ENCODE measurements at regions not wholly inside any gene's neighbourhood (a gene's known extent, or its start where the extent isn't known, plus 50 kb on each side); places are given as distances from the start of the nearest gene placed in this dataset.

DNA sequence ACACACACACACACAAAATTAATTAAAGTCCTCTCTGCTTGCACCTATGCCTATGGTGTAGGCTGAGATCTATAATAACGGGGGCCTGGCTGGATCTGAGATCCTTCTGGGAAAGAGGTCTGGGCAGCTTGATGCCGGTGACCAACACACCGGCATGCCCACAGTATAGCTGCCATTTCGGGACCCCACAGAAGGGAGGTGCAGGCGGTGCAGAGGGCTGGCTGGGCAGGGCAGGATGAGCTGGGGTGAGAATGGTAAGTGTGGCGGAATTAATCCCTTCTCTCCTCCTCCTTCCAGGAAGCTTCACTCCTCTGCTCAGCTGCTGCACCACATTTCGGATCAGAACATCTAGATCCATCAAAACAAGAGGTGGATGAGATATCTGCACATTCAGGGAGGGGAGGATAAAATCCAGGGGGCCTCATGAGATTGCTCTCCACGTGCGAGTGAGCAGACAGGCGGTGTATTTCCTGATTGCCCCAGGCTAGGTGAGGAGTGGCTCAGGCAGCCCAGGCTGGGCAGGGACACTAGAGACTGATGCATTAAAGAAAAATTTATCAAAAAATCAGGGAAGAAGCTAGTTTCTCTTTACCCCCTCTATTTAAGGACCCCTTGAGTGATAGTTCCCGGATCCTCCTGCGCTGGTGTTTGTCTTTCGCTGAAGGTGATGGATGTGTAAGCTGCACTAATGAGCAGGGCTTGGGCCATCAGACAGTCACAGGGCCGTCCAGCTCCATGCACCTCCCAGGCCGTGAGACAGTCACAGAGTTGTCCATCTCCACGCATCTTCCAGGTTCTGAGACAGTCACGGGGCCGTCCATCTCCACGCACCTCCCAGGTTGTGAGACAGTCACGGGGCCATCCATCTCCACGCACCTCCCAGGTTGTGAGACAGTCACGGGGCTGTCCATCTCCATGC lies 449.9 kb downstream of the PTPRU start:
- TF ChIP-seq, protein P1, sequence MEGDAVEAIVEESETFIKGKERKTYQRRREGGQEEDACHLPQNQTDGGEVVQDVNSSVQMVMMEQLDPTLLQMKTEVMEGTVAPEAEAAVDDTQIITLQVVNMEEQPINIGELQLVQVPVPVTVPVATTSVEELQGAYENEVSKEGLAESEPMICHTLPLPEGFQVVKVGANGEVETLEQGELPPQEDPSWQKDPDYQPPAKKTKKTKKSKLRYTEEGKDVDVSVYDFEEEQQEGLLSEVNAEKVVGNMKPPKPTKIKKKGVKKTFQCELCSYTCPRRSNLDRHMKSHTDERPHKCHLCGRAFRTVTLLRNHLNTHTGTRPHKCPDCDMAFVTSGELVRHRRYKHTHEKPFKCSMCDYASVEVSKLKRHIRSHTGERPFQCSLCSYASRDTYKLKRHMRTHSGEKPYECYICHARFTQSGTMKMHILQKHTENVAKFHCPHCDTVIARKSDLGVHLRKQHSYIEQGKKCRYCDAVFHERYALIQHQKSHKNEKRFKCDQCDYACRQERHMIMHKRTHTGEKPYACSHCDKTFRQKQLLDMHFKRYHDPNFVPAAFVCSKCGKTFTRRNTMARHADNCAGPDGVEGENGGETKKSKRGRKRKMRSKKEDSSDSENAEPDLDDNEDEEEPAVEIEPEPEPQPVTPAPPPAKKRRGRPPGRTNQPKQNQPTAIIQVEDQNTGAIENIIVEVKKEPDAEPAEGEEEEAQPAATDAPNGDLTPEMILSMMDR (IDR thresholded peaks at IDR 0.05; ENCODE audit: insufficient read depth, low read depth, low read length) = no peak
- no peak for TF ChIP-seq EZH2 (IDR thresholded peaks at IDR 0.05; ENCODE audit: insufficient read depth, low read length)
